ENCODE measurements at regions not wholly inside any gene's neighbourhood (a gene's known extent, or its start where the extent isn't known, plus 50 kb on each side); places are given as distances from the start of the nearest gene placed in this dataset.

DNA sequence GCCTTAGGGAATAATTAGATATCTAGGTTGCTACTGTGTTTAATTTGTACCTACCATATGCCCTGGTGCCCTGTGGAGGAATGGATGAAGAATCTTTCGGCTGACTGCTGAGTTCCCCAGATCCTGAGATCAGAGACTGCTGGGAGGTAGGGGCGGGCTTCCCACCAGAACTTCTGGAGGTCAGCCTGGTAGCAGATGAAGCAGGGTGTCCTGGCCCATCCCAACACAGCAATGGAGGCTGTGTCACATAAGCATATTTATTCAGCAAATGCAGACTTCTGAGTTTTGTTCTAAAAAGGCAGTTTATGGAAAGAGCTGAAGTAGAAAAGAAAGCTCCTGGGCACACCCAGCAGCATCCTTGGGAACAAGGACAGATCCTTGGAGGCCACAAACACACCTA is 74.0 kb downstream of the KRTAP19-8 start:
- in situ Hi-C loops (cut with MboI) (no loop called here), intact Hi-C loops (cut with micrococcal nuclease) (no loop called here)
- Histone ChIP-seq H3K27me3 (ENCODE audit: control insufficient read depth in 2 of 2, insufficient read depth in 2 of 2, low read length in 2 of 2) (no peaks in the 10 kb centered on the region), H4K20me1 (replicated peaks; ENCODE audit: control insufficient read depth, insufficient read depth, low read length) (no peaks in the 10 kb centered on the region), H3K9me3 (replicated peaks; ENCODE audit: control insufficient read depth, insufficient read depth, low read depth, low read length) (peaks cover 2% of the 10 kb centered on the region; the same call in 1 of the 2 replicates), H3K9ac (ENCODE audit: insufficient read depth in 1 of 2, low read depth in 2 of 2, low read length in 2 of 2) (no peak overlapping the region), H3K4me1 (replicated peaks in 1 of 2; ENCODE audit: control insufficient read depth in 2 of 2, insufficient read depth in 2 of 2, low read length in 2 of 2) (no peaks in the 10 kb centered on the region), H2AFZ (ENCODE audit: low read depth, low read length) (no peak overlapping the region), H3K36me3 (ENCODE audit: control insufficient read depth, insufficient read depth, low read length) (no peaks in the 10 kb centered on the region), H3K27ac (ENCODE audit: extremely low read depth, low read depth, low read length) (no peak overlapping the region), H3K79me2 (ENCODE audit: control insufficient read depth, insufficient read depth, low read length) (no peaks in the 10 kb centered on the region), H3K4me3 (no peak overlapping the region), H3K9me1 (ENCODE audit: control insufficient read depth, insufficient read depth, low read length) (no peaks in the 10 kb centered on the region), H3K4me2 (ENCODE audit: insufficient read depth, low read length) (no peak overlapping the region)
- no TSS peak for BruUV-seq (replicated peaks)
- ChIA-PET POLR2A (no interaction called here), CTCF (ENCODE audit: low intra/inter-chr PET ratio) (no interaction called here)
- FAIRE-seq (no peak), DNase-seq (ENCODE audit: extremely low read depth in 1 of 4, low spot score in 3 of 4) (no peak), ATAC-seq (no peak)
- TF ChIP-seq KLF10 (CRISPR knock-in tag; IDR thresholded peaks at IDR 0.05), result no peak
- no peak for TF ChIP-seq MTA3 (IDR thresholded peaks at IDR 0.05; ENCODE audit: borderline replicate concordance)
- TF ChIP-seq HDAC3 (IDR thresholded peaks at IDR 0.05; ENCODE audit: borderline replicate concordance, partially characterized antibody), result no peak
- no peak for TF ChIP-seq EGR1 (conservative IDR thresholded peaks at IDR 0.05)
- TF ChIP-seq, protein P1, sequence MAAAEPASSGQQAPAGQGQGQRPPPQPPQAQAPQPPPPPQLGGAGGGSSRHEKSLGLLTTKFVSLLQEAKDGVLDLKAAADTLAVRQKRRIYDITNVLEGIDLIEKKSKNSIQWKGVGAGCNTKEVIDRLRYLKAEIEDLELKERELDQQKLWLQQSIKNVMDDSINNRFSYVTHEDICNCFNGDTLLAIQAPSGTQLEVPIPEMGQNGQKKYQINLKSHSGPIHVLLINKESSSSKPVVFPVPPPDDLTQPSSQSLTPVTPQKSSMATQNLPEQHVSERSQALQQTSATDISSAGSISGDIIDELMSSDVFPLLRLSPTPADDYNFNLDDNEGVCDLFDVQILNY (CRISPR knock-in tag; IDR thresholded peaks at IDR 0.05), result no peak
- TF ChIP-seq ZKSCAN8 (CRISPR knock-in tag; IDR thresholded peaks at IDR 0.05), result no peak
- WGBS (ENCODE audit: insufficient coverage, low coverage, missing lambda C conversion rate), result 0% methylated on average over 2 of the region's 2 CpGs

DNA sequence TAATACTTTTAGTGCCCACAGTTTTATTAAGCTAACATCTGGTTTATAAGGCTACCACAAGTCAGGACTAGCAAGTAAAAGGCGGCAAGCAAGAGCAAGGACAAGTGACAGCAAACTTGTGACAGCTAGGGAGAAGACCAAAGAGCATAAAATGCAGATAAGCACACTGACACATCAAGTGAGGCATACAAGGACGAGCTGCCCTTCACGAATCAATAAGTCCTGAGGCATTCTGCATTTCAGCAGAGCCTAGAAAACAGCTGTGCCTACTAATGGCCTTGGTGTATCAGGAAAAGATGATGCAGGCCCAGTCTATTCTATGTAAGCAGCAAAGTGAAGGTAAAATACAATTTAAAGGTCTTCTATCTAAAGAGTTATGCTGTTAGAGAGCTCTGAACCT is 74.8 kb downstream of the KRTAP19-8 start:
- 1% methylated on average over 3 of the region's 3 CpGs for WGBS (ENCODE audit: insufficient coverage, low coverage, missing lambda C conversion rate)
- Histone ChIP-seq H4K20me1 (replicated peaks; ENCODE audit: control insufficient read depth, insufficient read depth, low read length) (no peaks in the 10 kb centered on the region), H2AFZ (ENCODE audit: low read depth, low read length) (no peak overlapping the region), H3K4me3 (no peak overlapping the region), H3K79me2 (ENCODE audit: control insufficient read depth, insufficient read depth, low read length) (no peaks in the 10 kb centered on the region), H3K9ac (ENCODE audit: insufficient read depth in 1 of 2, low read depth in 2 of 2, low read length in 2 of 2) (no peak overlapping the region), H3K9me3 (replicated peaks; ENCODE audit: control insufficient read depth, insufficient read depth, low read depth, low read length) (peaks cover 2% of the 10 kb centered on the region; the same call in 1 of the 2 replicates), H3K4me1 (replicated peaks in 1 of 2; ENCODE audit: control insufficient read depth in 2 of 2, insufficient read depth in 2 of 2, low read length in 2 of 2) (no peaks in the 10 kb centered on the region), H3K4me2 (ENCODE audit: insufficient read depth, low read length) (no peak overlapping the region), H3K27me3 (ENCODE audit: control insufficient read depth in 2 of 2, insufficient read depth in 2 of 2, low read length in 2 of 2) (no peaks in the 10 kb centered on the region), H3K27ac (ENCODE audit: extremely low read depth, low read depth, low read length) (no peak overlapping the region), H3K36me3 (ENCODE audit: control insufficient read depth, insufficient read depth, low read length) (no peaks in the 10 kb centered on the region), H3K9me1 (ENCODE audit: control insufficient read depth, insufficient read depth, low read length) (no peaks in the 10 kb centered on the region)
- no peak for FAIRE-seq
- no peak for DNase-seq (ENCODE audit: extremely low read depth in 1 of 4, low spot score in 3 of 4)
- no TSS peak for BruUV-seq (replicated peaks)
- CTCF ChIA-PET (ENCODE audit: low intra/inter-chr PET ratio), result no interaction called here
- in situ Hi-C loops (cut with MboI) (no loop called here), intact Hi-C loops (cut with micrococcal nuclease) (no loop called here)
- no peak for ATAC-seq
- POLR2A ChIA-PET, result no interaction called here
- TF ChIP-seq, protein P2, sequence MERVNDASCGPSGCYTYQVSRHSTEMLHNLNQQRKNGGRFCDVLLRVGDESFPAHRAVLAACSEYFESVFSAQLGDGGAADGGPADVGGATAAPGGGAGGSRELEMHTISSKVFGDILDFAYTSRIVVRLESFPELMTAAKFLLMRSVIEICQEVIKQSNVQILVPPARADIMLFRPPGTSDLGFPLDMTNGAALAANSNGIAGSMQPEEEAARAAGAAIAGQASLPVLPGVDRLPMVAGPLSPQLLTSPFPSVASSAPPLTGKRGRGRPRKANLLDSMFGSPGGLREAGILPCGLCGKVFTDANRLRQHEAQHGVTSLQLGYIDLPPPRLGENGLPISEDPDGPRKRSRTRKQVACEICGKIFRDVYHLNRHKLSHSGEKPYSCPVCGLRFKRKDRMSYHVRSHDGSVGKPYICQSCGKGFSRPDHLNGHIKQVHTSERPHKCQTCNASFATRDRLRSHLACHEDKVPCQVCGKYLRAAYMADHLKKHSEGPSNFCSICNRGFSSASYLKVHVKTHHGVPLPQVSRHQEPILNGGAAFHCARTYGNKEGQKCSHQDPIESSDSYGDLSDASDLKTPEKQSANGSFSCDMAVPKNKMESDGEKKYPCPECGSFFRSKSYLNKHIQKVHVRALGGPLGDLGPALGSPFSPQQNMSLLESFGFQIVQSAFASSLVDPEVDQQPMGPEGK (CRISPR knock-in tag; IDR thresholded peaks at IDR 0.05; ENCODE audit: borderline replicate concordance), result no peak
- TF ChIP-seq, protein P3, sequence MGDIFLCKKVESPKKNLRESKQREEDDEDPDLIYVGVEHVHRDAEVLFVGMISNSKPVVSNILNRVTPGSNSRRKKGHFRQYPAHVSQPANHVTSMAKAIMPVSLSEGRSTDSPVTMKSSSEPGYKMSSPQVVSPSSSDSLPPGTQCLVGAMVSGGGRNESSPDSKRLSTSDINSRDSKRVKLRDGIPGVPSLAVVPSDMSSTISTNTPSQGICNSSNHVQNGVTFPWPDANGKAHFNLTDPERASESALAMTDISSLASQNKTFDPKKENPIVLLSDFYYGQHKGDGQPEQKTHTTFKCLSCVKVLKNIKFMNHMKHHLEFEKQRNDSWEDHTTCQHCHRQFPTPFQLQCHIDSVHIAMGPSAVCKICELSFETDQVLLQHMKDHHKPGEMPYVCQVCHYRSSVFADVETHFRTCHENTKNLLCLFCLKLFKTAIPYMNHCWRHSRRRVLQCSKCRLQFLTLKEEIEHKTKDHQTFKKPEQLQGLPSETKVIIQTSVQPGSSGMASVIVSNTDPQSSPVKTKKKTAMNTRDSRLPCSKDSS (IDR thresholded peaks at IDR 0.05; ENCODE audit: low read depth, partially characterized antibody), result no peak
- TF ChIP-seq HLTF (IDR thresholded peaks at IDR 0.05), result no peak
